ENCODE measurements at regions not wholly inside any gene's neighbourhood (a gene's known extent, or its start where the extent isn't known, plus 50 kb on each side); places are given as distances from the start of the nearest gene placed in this dataset.

DNA sequence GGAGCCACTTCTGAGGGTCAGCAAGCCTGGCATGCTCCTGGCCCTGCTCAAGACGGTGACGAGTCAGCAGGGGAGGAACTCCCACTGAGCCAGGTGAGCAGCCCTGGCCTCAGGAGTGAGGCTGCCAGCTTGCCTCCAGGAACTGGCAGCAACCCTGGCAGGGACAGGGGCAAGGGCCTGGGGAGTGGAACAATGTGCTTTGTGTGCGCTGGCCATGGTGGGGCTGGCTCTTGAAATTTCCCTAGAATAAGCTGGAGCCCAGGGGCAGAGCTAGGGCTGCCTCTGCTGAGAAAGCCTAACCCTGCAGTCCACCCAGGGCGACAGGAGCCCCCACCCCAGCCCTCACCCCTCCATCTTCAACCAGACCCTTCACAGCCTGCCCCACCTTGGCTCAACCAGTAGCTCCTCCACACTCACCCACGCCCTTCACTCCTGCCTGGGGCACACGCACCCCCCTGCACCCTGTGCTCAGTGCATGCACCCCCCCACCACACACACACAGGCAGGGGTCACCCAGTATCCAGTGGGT lies 88.0 kb downstream of the MRPL14 start:
- TF ChIP-seq, protein P1, sequence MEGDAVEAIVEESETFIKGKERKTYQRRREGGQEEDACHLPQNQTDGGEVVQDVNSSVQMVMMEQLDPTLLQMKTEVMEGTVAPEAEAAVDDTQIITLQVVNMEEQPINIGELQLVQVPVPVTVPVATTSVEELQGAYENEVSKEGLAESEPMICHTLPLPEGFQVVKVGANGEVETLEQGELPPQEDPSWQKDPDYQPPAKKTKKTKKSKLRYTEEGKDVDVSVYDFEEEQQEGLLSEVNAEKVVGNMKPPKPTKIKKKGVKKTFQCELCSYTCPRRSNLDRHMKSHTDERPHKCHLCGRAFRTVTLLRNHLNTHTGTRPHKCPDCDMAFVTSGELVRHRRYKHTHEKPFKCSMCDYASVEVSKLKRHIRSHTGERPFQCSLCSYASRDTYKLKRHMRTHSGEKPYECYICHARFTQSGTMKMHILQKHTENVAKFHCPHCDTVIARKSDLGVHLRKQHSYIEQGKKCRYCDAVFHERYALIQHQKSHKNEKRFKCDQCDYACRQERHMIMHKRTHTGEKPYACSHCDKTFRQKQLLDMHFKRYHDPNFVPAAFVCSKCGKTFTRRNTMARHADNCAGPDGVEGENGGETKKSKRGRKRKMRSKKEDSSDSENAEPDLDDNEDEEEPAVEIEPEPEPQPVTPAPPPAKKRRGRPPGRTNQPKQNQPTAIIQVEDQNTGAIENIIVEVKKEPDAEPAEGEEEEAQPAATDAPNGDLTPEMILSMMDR (IDR thresholded peaks at IDR 0.05 in 4 of 5, conservative IDR thresholded peaks at IDR 0.05 in 1 of 5) = no peak
- TF ChIP-seq POLR2A (IDR thresholded peaks at IDR 0.05) = no peak
